ENCODE measurements at regions not wholly inside any gene's neighbourhood (a gene's known extent, or its start where the extent isn't known, plus 50 kb on each side); places are given as distances from the start of the nearest gene placed in this dataset.

GRCh38 chr2:223415071-223415470 is 187.1 kb downstream of the SCG2 start:
- in situ Hi-C loops (cut with HindIII; ENCODE audit: extremely low pct_ligation_motif_present, low pct_unique_long_range_greater_than_20kb) = no loop called here
- WGBS (ENCODE audit: low lambda C conversion rate) = 4% methylated on average over 1 of the region's 1 CpG
- BruUV-seq (replicated peaks) = no TSS peak
- ChIA-PET POLR2A (no interaction called here), CTCF (ENCODE audit: low intra/inter-chr PET ratio, low total read pairs) (no interaction called here)
- intact Hi-C loops (cut with micrococcal nuclease; ENCODE audit: unreplicated experiment) = no loop called here
- Histone ChIP-seq H3K79me2 (ENCODE audit: insufficient read depth, low read length) (no peaks in the 10 kb centered on the region), H3K4me2 (ENCODE audit: low read depth, low read length) (no peak overlapping the region), H4K20me1 (ENCODE audit: insufficient read depth, low read length) (no peaks in the 10 kb centered on the region), H3K4me3 (replicated peaks in 1 of 3; ENCODE audit: insufficient read depth in 1 of 3, low read depth in 2 of 3, low read length in 3 of 3) (no peak overlapping the region), H3K36me3 (replicated peaks in 1 of 2; ENCODE audit: control insufficient read depth in 1 of 2, insufficient read depth in 2 of 2, low read length in 2 of 2) (no peaks in the 10 kb centered on the region), H3K27me3 (ENCODE audit: control insufficient read depth in 1 of 2, insufficient read depth in 2 of 2, low read length in 2 of 2) (no peaks in the 10 kb centered on the region), H2AFZ (ENCODE audit: low read length) (no peak overlapping the region), H3K4me1 (ENCODE audit: insufficient read depth, low read length) (no peaks in the 10 kb centered on the region), H3K9ac (ENCODE audit: insufficient read depth, low read depth, low read length) (no peak overlapping the region), H3K9me3 (ENCODE audit: low read length) (no peaks in the 10 kb centered on the region), H3K27ac (ENCODE audit: extremely low read length, insufficient read depth, low read length) (no peak overlapping the region)
- DNase-seq (ENCODE audit: low spot score) (no peak), ATAC-seq (no peak), FAIRE-seq (no peak)
- TF ChIP-seq ZC3H13 (CRISPR knock-in tag; IDR thresholded peaks at IDR 0.05) (no peak), ZNF484 (CRISPR knock-in tag; IDR thresholded peaks at IDR 0.05; ENCODE audit: borderline replicate concordance, low read depth) (no peak), PCBP2 (optimal IDR thresholded peaks at IDR 0.05; ENCODE audit: low read depth, low read length, poor library complexity, severe bottlenecking) (no peak), SRSF9 (IDR thresholded peaks at IDR 0.05; ENCODE audit: borderline replicate concordance, insufficient read depth, low read depth, low read length, poor library complexity, severe bottlenecking) (no peak)

- Histone ChIP-seq H3K4me2 (ENCODE audit: low read depth, low read length) (no peak overlapping the region), H3K79me2 (ENCODE audit: insufficient read depth, low read length) (no peaks in the 10 kb centered on the region), H3K36me3 (replicated peaks in 1 of 2; ENCODE audit: control insufficient read depth in 1 of 2, insufficient read depth in 2 of 2, low read length in 2 of 2) (no peaks in the 10 kb centered on the region), H3K27me3 (ENCODE audit: control insufficient read depth in 1 of 2, insufficient read depth in 2 of 2, low read length in 2 of 2) (no peaks in the 10 kb centered on the region), H3K4me3 (replicated peaks in 1 of 3; ENCODE audit: insufficient read depth in 1 of 3, low read depth in 2 of 3, low read length in 3 of 3) (no peak overlapping the region), H3K9ac (ENCODE audit: insufficient read depth, low read depth, low read length) (no peak overlapping the region), H4K20me1 (ENCODE audit: insufficient read depth, low read length) (no peaks in the 10 kb centered on the region), H2AFZ (ENCODE audit: low read length) (no peak overlapping the region), H3K9me3 (ENCODE audit: low read length) (no peaks in the 10 kb centered on the region), H3K27ac (ENCODE audit: extremely low read length, insufficient read depth, low read length) (no peak overlapping the region), H3K4me1 (ENCODE audit: insufficient read depth, low read length) (no peaks in the 10 kb centered on the region)
- DNase-seq (ENCODE audit: low spot score) = no peak
- ChIA-PET CTCF (ENCODE audit: low intra/inter-chr PET ratio, low total read pairs) (no interaction called here), POLR2A (no interaction called here)
- no peak for ATAC-seq
- intact Hi-C loops (cut with micrococcal nuclease; ENCODE audit: unreplicated experiment) = no loop called here
- in situ Hi-C loops (cut with HindIII; ENCODE audit: extremely low pct_ligation_motif_present, low pct_unique_long_range_greater_than_20kb) = no loop called here
- WGBS (ENCODE audit: low lambda C conversion rate) = 33% methylated on average over 8 of the region's 8 CpGs
- no peak for FAIRE-seq
- TF ChIP-seq ZNF607 (CRISPR knock-in tag; IDR thresholded peaks at IDR 0.05; ENCODE audit: borderline replicate concordance) = no peak
- no peak for TF ChIP-seq YY1 (IDR thresholded peaks at IDR 0.05; ENCODE audit: insufficient read depth, insufficient replicate concordance, low read depth, low read length)
- no peak for TF ChIP-seq ZIK1 (CRISPR knock-in tag; IDR thresholded peaks at IDR 0.05; ENCODE audit: borderline replicate concordance, low read depth)
- no TSS peak for BruUV-seq (replicated peaks)
Measured at GRCh38 chr2:223416815-223417610, 185.1 kb downstream of the SCG2 start.

Data from HepG2 (cell line).